ENCODE measurements at regions not wholly inside any gene's neighbourhood (a gene's known extent, or its start where the extent isn't known, plus 50 kb on each side); places are given as distances from the start of the nearest gene placed in this dataset.

DNA sequence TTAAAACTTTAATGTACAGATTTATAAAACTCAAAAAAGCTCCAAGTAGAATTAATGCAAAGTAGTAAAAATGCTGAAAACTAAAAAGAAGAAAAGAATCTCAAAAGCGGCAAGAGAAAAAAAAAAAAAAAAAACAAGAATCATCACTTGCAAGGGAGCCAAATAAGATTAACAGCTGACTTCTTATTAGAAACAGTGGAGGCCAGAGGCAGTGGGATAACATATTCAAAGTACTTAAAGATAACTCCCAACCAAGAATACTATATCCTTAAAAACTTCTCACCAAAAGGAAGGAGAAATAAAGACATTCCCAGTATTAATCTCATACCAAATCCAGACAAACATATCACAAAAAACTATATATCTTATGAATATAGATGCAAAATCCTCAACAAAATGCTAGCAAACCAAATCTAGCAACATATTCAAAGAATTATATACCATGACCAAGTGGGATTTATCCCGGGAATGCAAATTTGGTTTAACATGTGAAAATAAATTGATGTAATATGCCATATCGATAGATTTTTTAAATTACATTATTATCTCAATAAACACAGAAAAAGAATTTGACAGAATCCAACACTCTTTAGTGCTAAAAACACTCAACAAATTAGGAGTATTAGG is 62.7 kb downstream of the CAMK2N1 start:
- Histone ChIP-seq H3F3A (ENCODE audit: insufficient read depth, low read length, poor library complexity, severe bottlenecking) (no peaks in the 10 kb centered on the region), H3K9me2 (ENCODE audit: insufficient read depth, low read length) (no peaks in the 10 kb centered on the region), H3K36me3 (ENCODE audit: insufficient read depth, low read length) (no peaks in the 10 kb centered on the region), H3K27ac (ENCODE audit: low read length) (no peak overlapping the region), H3K4me2 (ENCODE audit: low read length) (no peak overlapping the region), H4K20me1 (ENCODE audit: insufficient read depth) (no peaks in the 10 kb centered on the region), H3K9ac (ENCODE audit: low read length) (no peak overlapping the region), H3K9me3 (ENCODE audit: low read length) (peaks cover 14% of the 10 kb centered on the region), H2AFZ (ENCODE audit: low read depth, low read length) (no peak overlapping the region), H3K79me2 (replicated peaks; ENCODE audit: insufficient read depth, low read length) (no peaks in the 10 kb centered on the region), H3K27me3 (ENCODE audit: insufficient read depth, low read depth, low read length) (no peaks in the 10 kb centered on the region), H3K4me3 (ENCODE audit: low read length) (no peak overlapping the region)
- TF ChIP-seq EZH2 (IDR thresholded peaks at IDR 0.05; ENCODE audit: borderline replicate concordance, insufficient read depth, low read length, poor library complexity, severe bottlenecking) (no peak), MXI1 (conservative IDR thresholded peaks at IDR 0.05; ENCODE audit: poor library complexity, severe bottlenecking) (no peak), RAD21 (conservative IDR thresholded peaks at IDR 0.05) (no peak), EP300 (conservative IDR thresholded peaks at IDR 0.05; ENCODE audit: poor library complexity, severe bottlenecking) (no peak), SMC3 (conservative IDR thresholded peaks at IDR 0.05; ENCODE audit: poor library complexity) (no peak), POLR2AphosphoS5 (IDR thresholded peaks at IDR 0.05) (no peak), TAF1 (IDR thresholded peaks at IDR 0.05; ENCODE audit: low read depth) (no peak)
- TF ChIP-seq, protein P1, sequence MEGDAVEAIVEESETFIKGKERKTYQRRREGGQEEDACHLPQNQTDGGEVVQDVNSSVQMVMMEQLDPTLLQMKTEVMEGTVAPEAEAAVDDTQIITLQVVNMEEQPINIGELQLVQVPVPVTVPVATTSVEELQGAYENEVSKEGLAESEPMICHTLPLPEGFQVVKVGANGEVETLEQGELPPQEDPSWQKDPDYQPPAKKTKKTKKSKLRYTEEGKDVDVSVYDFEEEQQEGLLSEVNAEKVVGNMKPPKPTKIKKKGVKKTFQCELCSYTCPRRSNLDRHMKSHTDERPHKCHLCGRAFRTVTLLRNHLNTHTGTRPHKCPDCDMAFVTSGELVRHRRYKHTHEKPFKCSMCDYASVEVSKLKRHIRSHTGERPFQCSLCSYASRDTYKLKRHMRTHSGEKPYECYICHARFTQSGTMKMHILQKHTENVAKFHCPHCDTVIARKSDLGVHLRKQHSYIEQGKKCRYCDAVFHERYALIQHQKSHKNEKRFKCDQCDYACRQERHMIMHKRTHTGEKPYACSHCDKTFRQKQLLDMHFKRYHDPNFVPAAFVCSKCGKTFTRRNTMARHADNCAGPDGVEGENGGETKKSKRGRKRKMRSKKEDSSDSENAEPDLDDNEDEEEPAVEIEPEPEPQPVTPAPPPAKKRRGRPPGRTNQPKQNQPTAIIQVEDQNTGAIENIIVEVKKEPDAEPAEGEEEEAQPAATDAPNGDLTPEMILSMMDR (IDR thresholded peaks at IDR 0.05; ENCODE audit: poor library complexity, severe bottlenecking): no peak
- TF ChIP-seq, protein P2, sequence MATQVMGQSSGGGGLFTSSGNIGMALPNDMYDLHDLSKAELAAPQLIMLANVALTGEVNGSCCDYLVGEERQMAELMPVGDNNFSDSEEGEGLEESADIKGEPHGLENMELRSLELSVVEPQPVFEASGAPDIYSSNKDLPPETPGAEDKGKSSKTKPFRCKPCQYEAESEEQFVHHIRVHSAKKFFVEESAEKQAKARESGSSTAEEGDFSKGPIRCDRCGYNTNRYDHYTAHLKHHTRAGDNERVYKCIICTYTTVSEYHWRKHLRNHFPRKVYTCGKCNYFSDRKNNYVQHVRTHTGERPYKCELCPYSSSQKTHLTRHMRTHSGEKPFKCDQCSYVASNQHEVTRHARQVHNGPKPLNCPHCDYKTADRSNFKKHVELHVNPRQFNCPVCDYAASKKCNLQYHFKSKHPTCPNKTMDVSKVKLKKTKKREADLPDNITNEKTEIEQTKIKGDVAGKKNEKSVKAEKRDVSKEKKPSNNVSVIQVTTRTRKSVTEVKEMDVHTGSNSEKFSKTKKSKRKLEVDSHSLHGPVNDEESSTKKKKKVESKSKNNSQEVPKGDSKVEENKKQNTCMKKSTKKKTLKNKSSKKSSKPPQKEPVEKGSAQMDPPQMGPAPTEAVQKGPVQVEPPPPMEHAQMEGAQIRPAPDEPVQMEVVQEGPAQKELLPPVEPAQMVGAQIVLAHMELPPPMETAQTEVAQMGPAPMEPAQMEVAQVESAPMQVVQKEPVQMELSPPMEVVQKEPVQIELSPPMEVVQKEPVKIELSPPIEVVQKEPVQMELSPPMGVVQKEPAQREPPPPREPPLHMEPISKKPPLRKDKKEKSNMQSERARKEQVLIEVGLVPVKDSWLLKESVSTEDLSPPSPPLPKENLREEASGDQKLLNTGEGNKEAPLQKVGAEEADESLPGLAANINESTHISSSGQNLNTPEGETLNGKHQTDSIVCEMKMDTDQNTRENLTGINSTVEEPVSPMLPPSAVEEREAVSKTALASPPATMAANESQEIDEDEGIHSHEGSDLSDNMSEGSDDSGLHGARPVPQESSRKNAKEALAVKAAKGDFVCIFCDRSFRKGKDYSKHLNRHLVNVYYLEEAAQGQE (IDR thresholded peaks at IDR 0.05; ENCODE audit: borderline replicate concordance): no peak

DNA sequence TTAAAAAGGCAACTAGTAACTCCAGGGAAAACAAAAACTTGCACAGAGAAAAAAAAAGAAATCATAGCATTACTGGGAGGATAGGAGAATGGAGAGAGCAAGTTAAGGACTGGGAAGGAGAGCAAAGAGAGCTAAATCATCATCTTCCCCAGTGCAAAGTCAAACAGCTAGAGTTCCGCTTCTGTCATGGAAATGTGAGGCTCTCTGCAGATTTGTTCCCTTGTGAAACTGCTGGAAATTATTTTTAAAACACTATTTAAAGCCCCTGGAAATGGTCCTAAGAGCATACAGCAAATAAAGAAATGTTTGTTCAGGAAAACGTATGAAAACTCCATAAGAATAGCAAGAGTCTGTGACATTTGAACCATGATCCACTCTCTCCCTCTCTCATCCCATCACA is 64.6 kb downstream of the CAMK2N1 start:
- Histone ChIP-seq H3K36me3 (ENCODE audit: insufficient read depth, low read length) (no peaks in the 10 kb centered on the region), H3K79me2 (replicated peaks; ENCODE audit: insufficient read depth, low read length) (no peaks in the 10 kb centered on the region), H3K9me2 (ENCODE audit: insufficient read depth, low read length) (no peaks in the 10 kb centered on the region), H3K4me3 (ENCODE audit: low read length) (no peak overlapping the region), H3K9me3 (ENCODE audit: low read length) (peaks cover 14% of the 10 kb centered on the region), H3K4me2 (ENCODE audit: low read length) (no peak overlapping the region), H3F3A (ENCODE audit: insufficient read depth, low read length, poor library complexity, severe bottlenecking) (no peaks in the 10 kb centered on the region), H2AFZ (ENCODE audit: low read depth, low read length) (no peak overlapping the region), H3K9ac (ENCODE audit: low read length) (no peak overlapping the region), H4K20me1 (ENCODE audit: insufficient read depth) (no peaks in the 10 kb centered on the region), H3K27ac (ENCODE audit: low read length) (no peak overlapping the region), H3K27me3 (ENCODE audit: insufficient read depth, low read depth, low read length) (no peaks in the 10 kb centered on the region)
- no peak for TF ChIP-seq EZH2 (IDR thresholded peaks at IDR 0.05; ENCODE audit: borderline replicate concordance, insufficient read depth, low read length, poor library complexity, severe bottlenecking)
- no peak for TF ChIP-seq RAD21 (conservative IDR thresholded peaks at IDR 0.05)
- no peak for TF ChIP-seq POLR2AphosphoS5 (IDR thresholded peaks at IDR 0.05)
- TF ChIP-seq, protein P1 (IDR thresholded peaks at IDR 0.05; ENCODE audit: poor library complexity, severe bottlenecking): no peak
- TF ChIP-seq EP300 (conservative IDR thresholded peaks at IDR 0.05; ENCODE audit: poor library complexity, severe bottlenecking): no peak
- TF ChIP-seq SMC3 (conservative IDR thresholded peaks at IDR 0.05; ENCODE audit: poor library complexity): no peak
- TF ChIP-seq TAF1 (IDR thresholded peaks at IDR 0.05; ENCODE audit: low read depth): no peak
- TF ChIP-seq, protein P2 (IDR thresholded peaks at IDR 0.05; ENCODE audit: borderline replicate concordance): no peak
- TF ChIP-seq MXI1 (conservative IDR thresholded peaks at IDR 0.05; ENCODE audit: poor library complexity, severe bottlenecking): no peak
